ENCODE measurements at regions not wholly inside any gene's neighbourhood (a gene's known extent, or its start where the extent isn't known, plus 50 kb on each side); places are given as distances from the start of the nearest gene placed in this dataset.

GRCh38 chr12:23342407-23342806 is 607.1 kb downstream of the SOX5 start:
- 73 to 81% methylated on average over 1 of the region's 1 CpG for WGBS, 2 donors
- TF ChIP-seq CTCF (IDR thresholded peaks at IDR 0.05) (no peak), POLR2A (IDR thresholded peaks at IDR 0.05) (no peak)
- intact Hi-C loops (cut with DNase I; ENCODE audit: low total_unique reads) = no loop called here
- no peak overlapping the region for H3K4me3 ChIP-seq (ENCODE audit: low read depth, poor library complexity, severe bottlenecking)
- DNase-seq (ENCODE audit: low spot score in 2 of 2) = no peak

GRCh38 chr12:23349564-23349963 is 599.9 kb downstream of the SOX5 start:
- DNase-seq (ENCODE audit: low spot score in 2 of 2) = no peak
- TF ChIP-seq CTCF (IDR thresholded peaks at IDR 0.05) = no peak
- TF ChIP-seq POLR2A (IDR thresholded peaks at IDR 0.05) = no peak
- H3K4me3 ChIP-seq (ENCODE audit: low read depth, poor library complexity, severe bottlenecking) = no peak overlapping the region
- WGBS, 2 donors = 40 to 46% methylated on average over 3 of the region's 3 CpGs
- intact Hi-C loops (cut with DNase I; ENCODE audit: low total_unique reads) = no loop called here

GRCh38 chr12:23350808-23351207 is 598.7 kb downstream of the SOX5 start:
- H3K4me3 ChIP-seq (ENCODE audit: low read depth, poor library complexity, severe bottlenecking) = no peak overlapping the region
- 65 to 69% methylated on average over 2 of the region's 2 CpGs for WGBS, 2 donors
- TF ChIP-seq CTCF (IDR thresholded peaks at IDR 0.05) = no peak
- no peak for TF ChIP-seq POLR2A (IDR thresholded peaks at IDR 0.05)
- no peak for DNase-seq (ENCODE audit: low spot score in 2 of 2)
- intact Hi-C loops (cut with DNase I; ENCODE audit: low total_unique reads) = no loop called here

DNA sequence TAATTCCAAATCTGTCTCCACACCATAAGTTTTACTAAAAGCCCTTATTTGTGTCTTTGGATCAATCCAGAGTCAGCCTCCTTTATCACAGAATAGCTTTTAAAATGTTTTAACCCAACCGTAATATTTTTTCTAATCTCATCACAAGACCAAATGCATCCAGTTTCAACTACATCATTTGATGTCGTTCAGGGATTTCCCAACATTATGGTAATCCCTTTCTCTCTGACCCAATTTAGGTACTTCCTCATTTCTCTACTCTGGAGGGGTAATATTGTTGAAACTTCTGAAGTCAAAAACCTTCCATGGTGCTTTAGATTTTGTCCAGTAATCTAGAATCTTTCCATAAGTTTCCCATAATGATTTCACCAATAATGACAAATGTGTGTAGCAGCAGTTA is 596.8 kb downstream of the SOX5 start:
- TF ChIP-seq CTCF (IDR thresholded peaks at IDR 0.05) = no peak
- no peak for TF ChIP-seq POLR2A (IDR thresholded peaks at IDR 0.05)
- no peak overlapping the region for H3K4me3 ChIP-seq (ENCODE audit: low read depth, poor library complexity, severe bottlenecking)
- DNase-seq (ENCODE audit: low spot score in 2 of 2) = no peak
- WGBS, 2 donors = 69 to 81% methylated on average over 2 of the region's 2 CpGs
- intact Hi-C loops (cut with DNase I; ENCODE audit: low total_unique reads) = no loop called here

GRCh38 chr12:23354800-23355199 is 594.7 kb downstream of the SOX5 start:
- intact Hi-C loops (cut with DNase I; ENCODE audit: low total_unique reads) = no loop called here
- no peak for DNase-seq (ENCODE audit: low spot score in 2 of 2)
- H3K4me3 ChIP-seq (ENCODE audit: low read depth, poor library complexity, severe bottlenecking) = no peak overlapping the region
- WGBS, 2 donors = 13 to 20% methylated on average over 1 of the region's 1 CpG
- TF ChIP-seq POLR2A (IDR thresholded peaks at IDR 0.05) = no peak
- no peak for TF ChIP-seq CTCF (IDR thresholded peaks at IDR 0.05)

DNA sequence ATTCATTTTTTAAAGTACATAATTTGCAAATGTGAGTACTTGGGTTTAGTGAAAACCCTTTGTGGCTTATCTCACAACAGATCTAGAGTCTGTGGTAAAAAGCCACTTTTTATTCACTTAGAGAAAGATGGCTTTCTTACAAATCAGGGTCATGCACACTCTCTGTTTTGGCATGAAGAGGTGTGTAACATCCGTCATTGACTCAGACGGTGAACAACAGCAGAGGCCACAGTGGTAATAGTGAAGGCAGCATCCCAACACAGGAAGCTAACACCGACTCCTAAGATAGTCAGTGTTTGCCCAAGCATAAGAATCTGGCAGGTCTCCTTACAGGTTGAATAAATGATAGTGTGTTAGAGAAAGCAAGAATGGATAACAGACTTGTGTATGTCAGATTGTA is 593.0 kb downstream of the SOX5 start:
- DNase-seq (ENCODE audit: low spot score in 2 of 2) = no peak

More for the DNA sequence above, 593.0 kb downstream of the SOX5 start:
- intact Hi-C loops (cut with DNase I; ENCODE audit: low total_unique reads) = no loop called here
- WGBS, 2 donors = 78 to 83% methylated on average over 3 of the region's 3 CpGs
- no peak for TF ChIP-seq POLR2A (IDR thresholded peaks at IDR 0.05)
- no peak for TF ChIP-seq CTCF (IDR thresholded peaks at IDR 0.05)
- H3K4me3 ChIP-seq (ENCODE audit: low read depth, poor library complexity, severe bottlenecking) = no peak overlapping the region

Data from lower leg skin (tissue), 4 donors.